B cell (primary cell): ENCODE measurements at regions not wholly inside any gene's neighbourhood (a gene's known extent, or its start where the extent isn't known, plus 50 kb on each side); places are given as distances from the start of the nearest gene placed in this dataset.

ENCODE experiments used
- ATAC-seq: fragments of 200-7000 bp; cut with Tn5 transposase; one replicate; pipeline ENCODE4 v1.10.0; 2021; ENCODE audit warnings: low read depth, mild to moderate bottlenecking, moderate number of reproducible peaks, moderate library complexity
- CTCF ChIA-PET: fragments of 350-600 bp; sonication (Branson Sonifier 250); formaldehyde crosslinking; loops from one replicate; lab custom pipeline; 2021; ENCODE audit warnings: antibody characterized with exemption, inconsistent platforms; lab: Charles Lee
- POLR2A ChIA-PET: fragments of 350-600 bp; sonication (Branson Sonifier 250); formaldehyde crosslinking; loops from one replicate; lab custom pipeline; 2021; ENCODE audit warnings: antibody characterized with exemption; lab: Charles Lee
- DNase-seq: peaks from one replicate; pipeline ENCODE4 v3.0.0; 2013
- H2AFZ ChIP-seq: 2 replicates; pipeline ENCODE4 v1.6.1; 2012; ENCODE audit warnings: mild to moderate bottlenecking, low read depth, low read length; ENCODE audit not compliant: insufficient read depth, poor library complexity, severe bottlenecking
- H3K27ac ChIP-seq, 2 donors: 1 replicate in 1 of 2; 2 replicates in 1 of 2; pipeline ENCODE4 v1.5.1; 2012 to 2013; ENCODE audit warnings: low read length in 2 of 2, mild to moderate bottlenecking in 2 of 2, moderate library complexity in 1 of 2
- H3K27me3 ChIP-seq, 4 experiments: fragments of 200-600 bp in 1 of 4; sonication (generic) in 1 of 4; replicated peaks in 1 of 4; 1 replicate in 2 of 4; 2 replicates in 2 of 4; pipeline versions ENCODE4 v1.6.1 to v1.7.0; 2013 to 2016; ENCODE audit warnings: low read length in 3 of 4, mild to moderate bottlenecking in 2 of 4, mixed read lengths in 1 of 4, moderate library complexity in 1 of 4; ENCODE audit not compliant: insufficient read depth in 4 of 4, control insufficient read depth in 3 of 4; ENCODE audit errors: control extremely low read depth in 1 of 4
- H3K36me3 ChIP-seq, 2 experiments: replicated peaks in 1 of 2; 1 replicate in 1 of 2; 2 replicates in 1 of 2; pipeline versions ENCODE4 v1.6.1 to v1.7.1; 2013; ENCODE audit warnings: low read length in 1 of 2; ENCODE audit not compliant: insufficient read depth in 2 of 2, control insufficient read depth in 1 of 2; ENCODE audit errors: control extremely low read depth in 1 of 2, extremely low read depth in 1 of 2
- H3K4me1 ChIP-seq, 2 donors: fragments of 200-600 bp in 1 of 2; sonication (generic) in 1 of 2; 1 replicate in 1 of 2; 2 replicates in 1 of 2; pipeline versions ENCODE4 v1.5.1 to v1.6.1; 2013 to 2017; ENCODE audit warnings: low read length in 2 of 2; ENCODE audit not compliant: control insufficient read depth in 2 of 2, insufficient read depth in 2 of 2
- H3K4me2 ChIP-seq: replicated peaks from 2 replicates; pipeline ENCODE3; 2012; ENCODE audit warnings: mild to moderate bottlenecking, low read depth, low read length; ENCODE audit not compliant: poor library complexity, severe bottlenecking
- H3K4me3 ChIP-seq, 5 experiments: fragments of 200-600 bp in 1 of 5; sonication (generic) in 1 of 5; 1 replicate in 3 of 5; 2 replicates in 2 of 5; pipeline versions ENCODE4 v1.5.1 to v1.7.0; 2011 to 2016; ENCODE audit warnings: low read length in 4 of 5, mild to moderate bottlenecking in 4 of 5, low read depth in 2 of 5, control low read depth in 1 of 5, moderate library complexity in 1 of 5; ENCODE audit not compliant: insufficient read depth in 1 of 5; ENCODE audit errors: control extremely low read depth in 1 of 5, extremely low read depth in 1 of 5
- H3K79me2 ChIP-seq: fragments of 200-600 bp; sonication (generic); one replicate; pipeline ENCODE4 v1.6.0; 2016; ENCODE audit warnings: low read length; ENCODE audit not compliant: control insufficient read depth, insufficient read depth
- H3K9ac ChIP-seq: fragments of 200-600 bp; sonication (generic); 2 replicates; pipeline ENCODE4 v1.6.1; 2017; ENCODE audit warnings: mild to moderate bottlenecking, low read length, moderate library complexity
- H3K9me3 ChIP-seq, 3 donors: one replicate each; pipeline versions ENCODE4 v1.6.1 to v1.7.1; 2013; ENCODE audit warnings: low read length in 2 of 3; ENCODE audit not compliant: control insufficient read depth in 2 of 3, insufficient read depth in 1 of 3; ENCODE audit errors: control extremely low read depth in 1 of 3
- H4K20me1 ChIP-seq: 2 replicates; pipeline ENCODE4 v1.6.0; 2012; ENCODE audit warnings: mild to moderate bottlenecking, low read length; ENCODE audit not compliant: insufficient read depth, control insufficient read depth, poor library complexity, severe bottlenecking
- H3K27ac Mint-ChIP-seq: one replicate; pipeline ENCODE4 v1.8.0; 2021; ENCODE audit warnings: mixed read lengths
- H3K27me3 Mint-ChIP-seq: one replicate; pipeline ENCODE4 v1.8.0; 2021; ENCODE audit warnings: mixed read lengths
- H3K4me1 Mint-ChIP-seq: one replicate; pipeline ENCODE4 v1.8.0; 2021; ENCODE audit warnings: mixed read lengths
- H3K4me3 Mint-ChIP-seq: one replicate; pipeline ENCODE4 v1.8.0; 2021; ENCODE audit warnings: mixed read lengths
- H3K9me3 Mint-ChIP-seq: one replicate; pipeline ENCODE4 v1.8.0; 2022; ENCODE audit warnings: mixed read lengths; ENCODE audit not compliant: insufficient read depth
- EZH2 ChIP-seq: IDR thresholded peaks from 2 replicates; pipeline ENCODE4 v1.6.1; 2012; ENCODE audit warnings: borderline replicate concordance, low read depth, mild to moderate bottlenecking, moderate library complexity, low read length; ENCODE audit not compliant: insufficient read depth, poor library complexity, severe bottlenecking
- WGBS: methylation state at CpG from one replicate; pipeline ENCODE4 v1.1.5; 2013; ENCODE audit warnings: missing lambda C conversion rate; ENCODE audit not compliant: insufficient coverage; 5-methylcytosine and 5-hydroxymethylcytosine counted together
- intact Hi-C: fragments of 100-400 bp; cut with micrococcal nuclease; formaldehyde crosslinking; loops from one replicate; pipeline ENCODE4 v1.10.0; 2022
- TF ChIP-seq, protein P1 (sequence below): fragments of 200-600 bp; IDR thresholded peaks from one replicate; pipeline ENCODE4 v1.8.0; 2022; ENCODE audit warnings: antibody characterized with exemption, mild to moderate bottlenecking

DNA sequence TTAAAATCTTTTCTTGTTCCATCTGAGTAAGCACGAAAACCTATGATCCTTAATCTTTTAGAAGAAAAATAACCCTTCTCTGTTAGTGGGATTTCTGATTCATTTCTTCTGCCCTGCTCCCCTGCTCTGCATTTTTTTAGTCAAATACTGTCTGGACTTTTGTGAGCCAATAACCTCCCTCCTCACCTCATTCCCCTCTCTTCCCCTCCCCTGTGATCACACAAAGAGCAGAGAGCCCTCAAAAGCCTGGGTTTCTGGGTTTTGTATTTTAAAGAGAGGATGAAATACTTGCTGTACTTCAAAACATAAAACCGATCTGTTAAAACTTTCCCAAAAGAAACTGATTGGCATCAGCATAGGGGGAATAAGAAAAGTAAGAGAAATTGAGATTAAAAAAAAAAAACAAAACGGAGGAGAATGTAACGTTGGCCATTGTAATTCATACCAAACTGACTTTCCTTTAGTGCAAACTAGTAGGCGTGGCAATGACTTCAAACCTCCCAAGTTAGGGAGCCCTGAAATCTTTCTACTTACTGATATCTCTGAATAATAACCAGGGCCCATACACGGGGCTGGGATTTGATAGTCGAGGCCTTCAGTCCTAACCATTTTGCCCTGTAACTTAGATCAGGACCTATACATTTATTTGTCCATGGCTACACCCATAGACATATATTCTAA is 232.9 kb downstream of the TM9SF2 start:
- CTCF ChIA-PET, result no interaction called here
- no peak for DNase-seq
- TF ChIP-seq, protein P1, sequence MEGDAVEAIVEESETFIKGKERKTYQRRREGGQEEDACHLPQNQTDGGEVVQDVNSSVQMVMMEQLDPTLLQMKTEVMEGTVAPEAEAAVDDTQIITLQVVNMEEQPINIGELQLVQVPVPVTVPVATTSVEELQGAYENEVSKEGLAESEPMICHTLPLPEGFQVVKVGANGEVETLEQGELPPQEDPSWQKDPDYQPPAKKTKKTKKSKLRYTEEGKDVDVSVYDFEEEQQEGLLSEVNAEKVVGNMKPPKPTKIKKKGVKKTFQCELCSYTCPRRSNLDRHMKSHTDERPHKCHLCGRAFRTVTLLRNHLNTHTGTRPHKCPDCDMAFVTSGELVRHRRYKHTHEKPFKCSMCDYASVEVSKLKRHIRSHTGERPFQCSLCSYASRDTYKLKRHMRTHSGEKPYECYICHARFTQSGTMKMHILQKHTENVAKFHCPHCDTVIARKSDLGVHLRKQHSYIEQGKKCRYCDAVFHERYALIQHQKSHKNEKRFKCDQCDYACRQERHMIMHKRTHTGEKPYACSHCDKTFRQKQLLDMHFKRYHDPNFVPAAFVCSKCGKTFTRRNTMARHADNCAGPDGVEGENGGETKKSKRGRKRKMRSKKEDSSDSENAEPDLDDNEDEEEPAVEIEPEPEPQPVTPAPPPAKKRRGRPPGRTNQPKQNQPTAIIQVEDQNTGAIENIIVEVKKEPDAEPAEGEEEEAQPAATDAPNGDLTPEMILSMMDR, result no peak
- TF ChIP-seq EZH2, result no peak
- no peak overlapping the region for H3K4me3 Mint-ChIP-seq
- no peaks in the 10 kb centered on the region for H3K27me3 ChIP-seq
- intact Hi-C loops, result no loop called here
- WGBS, result 94% methylated on average over 4 of the region's 7 CpGs
- peaks cover 4 to 6% of the 10 kb centered on the region in 2 donors for H3K4me1 ChIP-seq
- peaks cover 16% of the 10 kb centered on the region for H3K4me1 Mint-ChIP-seq
- H3K9ac ChIP-seq, result no peak overlapping the region
- H3K9me3 ChIP-seq, result no peaks in the 10 kb centered on the region
- H4K20me1 ChIP-seq, result no peaks in the 10 kb centered on the region
- H3K9me3 Mint-ChIP-seq, result no peaks in the 10 kb centered on the region
- no peaks in the 10 kb centered on the region for H3K36me3 ChIP-seq
- POLR2A ChIA-PET, result no interaction called here
- H2AFZ ChIP-seq, result no peak overlapping the region
- no peak overlapping the region for H3K27ac Mint-ChIP-seq
- no peak for ATAC-seq
- no peaks in the 10 kb centered on the region for H3K27me3 Mint-ChIP-seq
- no peaks in the 10 kb centered on the region for H3K79me2 ChIP-seq
- no peak overlapping the region for H3K4me3 ChIP-seq
- no peak overlapping the region for H3K4me2 ChIP-seq
- no peak overlapping the region for H3K27ac ChIP-seq

- CTCF ChIA-PET, result no interaction called here
- WGBS, result 94% methylated on average over 2 of the region's 7 CpGs
- H3K79me2 ChIP-seq, result no peaks in the 10 kb centered on the region
Observed at GRCh38 chr13:99733346-99733745, 232.1 kb downstream of the TM9SF2 start.

More at GRCh38 chr13:99733346-99733745, 232.1 kb downstream of the TM9SF2 start:
- H3K27me3 Mint-ChIP-seq, result no peaks in the 10 kb centered on the region
- H3K9ac ChIP-seq, result no peak overlapping the region
- peaks cover 12% of the 10 kb centered on the region for H3K4me1 Mint-ChIP-seq
- intact Hi-C loops, result no loop called here
- TF ChIP-seq EZH2, result no peak
- TF ChIP-seq, protein P1, result no peak
- no peak overlapping the region for H3K27ac Mint-ChIP-seq
- no peaks in the 10 kb centered on the region for H3K27me3 ChIP-seq
- ATAC-seq, result no peak
- no peak overlapping the region for H3K4me2 ChIP-seq
- POLR2A ChIA-PET, result no interaction called here
- H2AFZ ChIP-seq, result no peak overlapping the region
- no peak overlapping the region for H3K4me3 Mint-ChIP-seq
- no peak overlapping the region for H3K4me3 ChIP-seq
- H3K4me1 ChIP-seq, result peaks cover under 1 to 2% of the 10 kb centered on the region in 2 donors
- no peaks in the 10 kb centered on the region for H3K36me3 ChIP-seq
- DNase-seq, result no peak
- H3K9me3 ChIP-seq, result no peaks in the 10 kb centered on the region
- H4K20me1 ChIP-seq, result no peaks in the 10 kb centered on the region
- H3K27ac ChIP-seq, result no peak overlapping the region
- no peaks in the 10 kb centered on the region for H3K9me3 Mint-ChIP-seq
